ENCODE measurements at regions not wholly inside any gene's neighbourhood (a gene's known extent, or its start where the extent isn't known, plus 50 kb on each side); places are given as distances from the start of the nearest gene placed in this dataset.
"Not testable (repeated sequence)": the region's sequence is repeated elsewhere in the genome, so short reads cannot be mapped to it uniquely, and the experiment has no call there.

GRCh38 chr16:13634959-13635358 lies 285.0 kb upstream of the ERCC4 start:
- DNase-seq, result no peak

- DNase-seq, result no peak
Measured at GRCh38 chr16:13638218-13638617, 281.7 kb upstream of the ERCC4 start.

- DNase-seq, result no peak
Measured at GRCh38 chr16:13643412-13643811, 276.5 kb upstream of the ERCC4 start.

- DNase-seq, result no peak
Measured at GRCh38 chr16:13645601-13646245, 274.2 kb upstream of the ERCC4 start.

GRCh38 chr16:13660807-13661206 lies 259.1 kb upstream of the ERCC4 start:
- DNase-seq, result no peak

GRCh38 chr16:13665876-13666275 lies 254.1 kb upstream of the ERCC4 start:
- DNase-seq, result no peak

- DNase-seq, result no peak
Measured at GRCh38 chr16:13672196-13672595, 247.8 kb upstream of the ERCC4 start.

GRCh38 chr16:13680021-13680889 lies 239.7 kb upstream of the ERCC4 start:
- DNase-seq, result no peak

- no peak for DNase-seq
Measured at GRCh38 chr16:13684819-13685563, 235.0 kb upstream of the ERCC4 start.

GRCh38 chr16:13696017-13696416 lies 223.9 kb upstream of the ERCC4 start:
- DNase-seq, result no peak

GRCh38 chr16:13697013-13697412 lies 222.9 kb upstream of the ERCC4 start:
- DNase-seq, result no peak

- DNase-seq, result no peak
Measured at GRCh38 chr16:13697568-13697967, 222.4 kb upstream of the ERCC4 start.

GRCh38 chr16:13702614-13703013 lies 217.3 kb upstream of the ERCC4 start:
- no peak for DNase-seq

- DNase-seq, result no peak
Measured at GRCh38 chr16:13708347-13709120, 211.4 kb upstream of the ERCC4 start.

- no peak for DNase-seq
Measured at GRCh38 chr16:13718748-13719147, 201.2 kb upstream of the ERCC4 start.

- no peak for DNase-seq
Measured at GRCh38 chr16:13727943-13728342, 192.0 kb upstream of the ERCC4 start.

- DNase-seq, result no peak
Measured at GRCh38 chr16:13733561-13733960, 186.4 kb upstream of the ERCC4 start.

- DNase-seq, result not testable (repeated sequence)
Measured at GRCh38 chr16:13739621-13740373, 180.2 kb upstream of the ERCC4 start.

- no peak for DNase-seq
Measured at GRCh38 chr16:13742928-13743327, 177.0 kb upstream of the ERCC4 start.

- no peak for DNase-seq
Measured at GRCh38 chr16:13743571-13743970, 176.4 kb upstream of the ERCC4 start.

GRCh38 chr16:13756411-13757140 lies 163.4 kb upstream of the ERCC4 start:
- DNase-seq, result no peak
